GM12865 (cell line): ENCODE measurements at regions not wholly inside any gene's neighbourhood (a gene's known extent, or its start where the extent isn't known, plus 50 kb on each side); places are given as distances from the start of the nearest gene placed in this dataset.

Experiments used
- DNase-seq: peaks from one replicate; pipeline ENCODE4 v3.0.0; 2010; ENCODE audit warnings: low read depth
- H3K4me3 ChIP-seq: 2 replicates; pipeline ENCODE4 v1.5.1; 2011; ENCODE audit warnings: mild to moderate bottlenecking, low read depth, low read length, control low read depth
- CTCF ChIP-seq: IDR thresholded peaks from 2 replicates; pipeline ENCODE4 v1.5.1; 2011; ENCODE audit warnings: low read length, control low read depth, low read depth, inconsistent platforms; ENCODE audit not compliant: insufficient read depth; ENCODE audit errors: missing control alignments

- TF ChIP-seq CTCF, result no peak
- no peak for DNase-seq
- no peak overlapping the region for H3K4me3 ChIP-seq
Observed at GRCh38 chr5:38607396-38607795, 51.0 kb upstream of the LIFR start.

DNA sequence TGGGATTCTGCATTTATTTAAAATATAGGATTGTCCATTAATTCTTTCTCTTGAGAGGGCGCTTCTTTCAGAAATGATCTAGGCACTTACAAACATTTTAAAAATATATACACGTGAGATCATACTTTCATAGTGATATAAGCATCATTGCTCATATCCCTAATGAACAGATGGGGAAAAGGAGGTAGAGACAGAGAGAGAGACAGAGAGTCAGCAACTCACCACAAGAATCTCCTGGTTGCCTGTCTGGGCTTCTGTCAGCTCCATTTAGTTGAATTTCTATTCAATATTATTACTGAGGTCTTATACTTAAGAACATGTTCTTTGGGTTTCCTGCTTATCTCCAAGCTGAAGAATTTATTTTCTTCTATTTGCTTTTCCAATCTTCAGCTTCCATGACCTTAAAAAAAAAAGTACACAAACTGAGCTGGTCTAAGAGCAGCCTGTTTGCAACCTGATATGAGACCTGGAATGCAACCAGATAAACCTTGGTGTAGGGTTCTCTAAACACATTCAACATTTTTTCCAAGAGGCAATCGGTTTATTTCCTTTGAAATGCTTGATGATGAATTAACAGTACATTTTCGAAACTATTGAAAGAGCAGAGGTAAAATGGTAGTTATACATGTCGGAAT, 51.6 kb upstream of the LIFR start:
- no peak overlapping the region for H3K4me3 ChIP-seq
- no peak for TF ChIP-seq CTCF
- no peak for DNase-seq

DNA sequence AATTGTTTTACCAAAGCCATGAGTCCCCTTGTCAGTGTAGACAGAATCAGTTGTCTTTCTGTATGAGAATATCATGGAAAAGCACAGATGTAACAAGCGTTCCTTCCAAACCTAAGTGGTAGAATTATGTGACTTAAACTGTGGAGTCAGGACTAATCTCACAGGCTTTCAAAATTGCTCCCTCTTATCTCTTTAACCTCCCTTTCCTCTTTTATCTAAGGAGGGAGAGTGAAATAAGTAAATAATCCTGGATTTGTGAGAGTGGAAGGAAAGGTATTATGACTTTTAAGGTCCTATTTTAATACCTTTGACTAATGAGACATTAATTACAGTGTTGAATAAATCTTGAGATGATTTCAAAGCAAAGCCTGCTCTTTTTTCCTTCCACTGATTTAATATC, 52.4 kb upstream of the LIFR start:
- no peak for DNase-seq
- no peak for TF ChIP-seq CTCF
- no peak overlapping the region for H3K4me3 ChIP-seq

GRCh38 chr5:38612851-38613250, 56.4 kb upstream of the LIFR start:
- no peak for DNase-seq
- no peak overlapping the region for H3K4me3 ChIP-seq
- TF ChIP-seq CTCF, result no peak

- H3K4me3 ChIP-seq, result no peak overlapping the region
- no peak for DNase-seq
- no peak for TF ChIP-seq CTCF
Observed at GRCh38 chr5:38613490-38613889, 57.0 kb upstream of the LIFR start.

DNA sequence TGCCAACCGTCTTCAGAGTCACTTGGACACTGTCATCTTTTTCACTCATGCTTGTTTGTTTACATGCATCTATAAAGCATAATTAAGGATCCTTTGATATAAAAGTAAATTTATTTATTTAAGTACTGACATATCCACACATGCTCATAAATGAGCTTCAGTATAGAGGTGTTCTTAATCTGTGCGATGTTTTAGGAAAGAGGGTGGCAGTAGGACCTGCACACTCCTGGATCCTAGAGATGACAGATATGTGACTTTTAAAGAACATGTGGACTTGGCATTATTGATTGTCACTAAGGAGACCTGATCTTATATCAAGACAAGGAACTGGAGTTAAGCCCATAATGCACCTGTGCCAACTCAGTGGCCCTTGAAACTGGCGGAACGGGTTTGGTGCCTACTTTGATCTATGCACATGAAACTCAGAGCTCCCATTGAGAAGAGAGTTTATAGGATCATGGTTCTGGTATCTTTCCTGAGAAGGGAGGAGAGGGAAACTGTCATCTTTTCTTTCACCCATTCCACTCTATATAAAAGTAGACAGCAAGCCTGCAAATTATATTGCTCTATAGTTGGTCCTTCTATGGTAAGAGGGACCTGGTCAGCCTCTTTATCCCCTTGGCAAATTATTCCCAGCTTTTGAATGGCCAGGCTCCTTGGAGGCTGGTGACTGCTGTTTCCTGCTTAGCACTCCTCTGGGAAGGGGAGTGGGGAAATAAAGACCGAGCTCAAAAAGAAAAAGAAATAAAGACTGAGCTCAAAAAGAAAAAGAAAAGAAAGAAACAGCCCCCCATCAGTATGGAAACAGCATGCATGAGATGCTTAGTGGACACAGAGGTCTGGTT, 57.8 kb upstream of the LIFR start:
- no peak overlapping the region for H3K4me3 ChIP-seq
- TF ChIP-seq CTCF, result no peak
- DNase-seq, result no peak

GRCh38 chr5:38615042-38615441, 58.6 kb upstream of the LIFR start:
- no peak for DNase-seq
- no peak overlapping the region for H3K4me3 ChIP-seq
- TF ChIP-seq CTCF, result no peak
